NB4 (cell line): ENCODE measurements at regions not wholly inside any gene's neighbourhood (a gene's known extent, or its start where the extent isn't known, plus 50 kb on each side); places are given as distances from the start of the nearest gene placed in this dataset.

Experiments
- DNase-seq: peaks from one replicate; pipeline ENCODE4 v3.0.0; 2010; ENCODE audit warnings: low read depth
- H3K4me3 ChIP-seq: one replicate; pipeline ENCODE4 v1.5.1; 2011; ENCODE audit warnings: mild to moderate bottlenecking, low read depth, low read length, moderate library complexity
- CTCF ChIP-seq: IDR thresholded peaks from one replicate; pipeline ENCODE4 v1.5.1; 2012; ENCODE audit warnings: low read depth, low read length
- MAX ChIP-seq: IDR thresholded peaks from 2 replicates; pipeline ENCODE4 v1.6.1; 2011; ENCODE audit warnings: low read depth, low read length
- MYC ChIP-seq: IDR thresholded peaks from 2 replicates; pipeline ENCODE4 v1.6.1; 2011; ENCODE audit warnings: low read depth, low read length
- POLR2A ChIP-seq: IDR thresholded peaks from 2 replicates; pipeline ENCODE4 v1.6.1; 2011; ENCODE audit warnings: mild to moderate bottlenecking; ENCODE audit not compliant: insufficient read length; ENCODE audit errors: extremely low read depth

GRCh38 chr2:204112084-204112770 is 175.7 kb downstream of the ICOS start:
- no peak for DNase-seq
- TF ChIP-seq CTCF (no peak), MAX (no peak), POLR2A (no peak), MYC (no peak)
- H3K4me3 ChIP-seq = no peak overlapping the region

- no peak for DNase-seq
- TF ChIP-seq CTCF = no peak
- no peak for TF ChIP-seq MYC
- TF ChIP-seq MAX = no peak
- H3K4me3 ChIP-seq = no peak overlapping the region
These were observed 178.0 kb downstream of the ICOS start for GRCh38 chr2:204114295-204115136.

- H3K4me3 ChIP-seq = no peak overlapping the region
- no peak for DNase-seq
- TF ChIP-seq CTCF (no peak), MAX (no peak), MYC (no peak), POLR2A (no peak)
These were observed 178.8 kb downstream of the ICOS start for GRCh38 chr2:204115137-204116056.

- DNase-seq = no peak
- no peak overlapping the region for H3K4me3 ChIP-seq
- no peak for TF ChIP-seq CTCF
- no peak for TF ChIP-seq POLR2A
- no peak for TF ChIP-seq MYC
- no peak for TF ChIP-seq MAX
These were observed 179.7 kb downstream of the ICOS start for GRCh38 chr2:204116159-204116792.

- no peak overlapping the region for H3K4me3 ChIP-seq
- no peak for DNase-seq
- no peak for TF ChIP-seq POLR2A
- TF ChIP-seq CTCF = no peak
- no peak for TF ChIP-seq MAX
- no peak for TF ChIP-seq MYC
These were observed 185.9 kb downstream of the ICOS start for GRCh38 chr2:204122425-204122824.
